PC-3 (cell line): ENCODE measurements at regions not wholly inside any gene's neighbourhood (a gene's known extent, or its start where the extent isn't known, plus 50 kb on each side); places are given as distances from the start of the nearest gene placed in this dataset.

Source experiments
- ATAC-seq: fragments of 200-7000 bp; cut with Tn5 transposase; 2 replicates; pipeline ENCODE4 v1.9.1; 2020; ENCODE audit warnings: mild to moderate bottlenecking, moderate library complexity
- BruUV-seq: library from RNA; stranded (reverse); fragments of 400-500 nt; replicated peaks from 2 replicates; lab custom pipeline; 2021; lab: Mats Ljungman, UMichigan
- CTCF ChIA-PET: fragments of 300-600 bp; sonication (Branson Sonifier 250); formaldehyde crosslinking; loops from one replicate; lab custom pipeline; 2022; ENCODE audit warnings: antibody characterized with exemption; lab: Charles Lee
- POLR2A ChIA-PET: fragments of 300-600 bp; sonication (Branson Sonifier 250); formaldehyde crosslinking; loops from one replicate; lab custom pipeline; 2022; ENCODE audit warnings: antibody characterized with exemption; ENCODE audit not compliant: unreplicated experiment; lab: Charles Lee
- DNase-seq: peaks from one replicate; pipeline ENCODE4 v3.0.0-alpha.2; 2015
- H2AFZ ChIP-seq: fragments of 300-600 bp; sonication (generic); 2 replicates; pipeline ENCODE4 v1.6.0; 2016; ENCODE audit warnings: antibody characterized with exemption, low read length
- H3F3A ChIP-seq: fragments of 300-600 bp; sonication (generic); one replicate; pipeline ENCODE4 v1.6.0; 2017; ENCODE audit warnings: antibody characterized with exemption, low read length, control low read depth, mild to moderate bottlenecking; ENCODE audit not compliant: unreplicated experiment
- H3K27ac ChIP-seq: fragments of 300-600 bp; sonication (generic); 2 replicates; pipeline ENCODE4 v1.5.1; 2016; ENCODE audit warnings: mild to moderate bottlenecking, low read length
- H3K27me3 ChIP-seq: fragments of 300-600 bp; sonication (generic); 2 replicates; pipeline ENCODE4 v1.6.1; 2016; ENCODE audit warnings: low read length, mixed read lengths
- H3K36me3 ChIP-seq: fragments of 300-600 bp; sonication (generic); 2 replicates; pipeline ENCODE4 v1.6.1; 2016; ENCODE audit warnings: low read depth, mixed run types, low read length, mixed read lengths
- H3K4me1 ChIP-seq: fragments of 300-600 bp; sonication (generic); 2 replicates; pipeline ENCODE4 v1.5.1; 2016; ENCODE audit warnings: low read length; ENCODE audit not compliant: insufficient read depth
- H3K4me2 ChIP-seq: fragments of 300-600 bp; sonication (generic); 2 replicates; pipeline ENCODE4 v1.6.0; 2016; ENCODE audit warnings: low read length
- H3K4me3 ChIP-seq: fragments of 300-600 bp; sonication (generic); 2 replicates; pipeline ENCODE4 v1.5.1; 2016; ENCODE audit warnings: mild to moderate bottlenecking, low read length, mixed read lengths
- H3K79me2 ChIP-seq: fragments of 300-600 bp; sonication (generic); 2 replicates; pipeline ENCODE4 v1.6.1; 2017; ENCODE audit warnings: low read length, mixed read lengths
- H3K9ac ChIP-seq: fragments of 300-600 bp; sonication (generic); 2 replicates; pipeline ENCODE4 v1.6.0; 2016; ENCODE audit warnings: mild to moderate bottlenecking, low read length
- H3K9me2 ChIP-seq: fragments of 300-600 bp; sonication (generic); replicated peaks from 2 replicates; pipeline ENCODE4 v1.6.1; 2016; ENCODE audit warnings: mixed run types, low read length, mixed read lengths
- H3K9me3 ChIP-seq: fragments of 300-600 bp; sonication (generic); 2 replicates; pipeline ENCODE4 v1.6.1; 2016; ENCODE audit warnings: low read length, mixed read lengths
- H4K20me1 ChIP-seq: fragments of 300-600 bp; sonication (generic); 2 replicates; pipeline ENCODE4 v1.6.1; 2016; ENCODE audit warnings: low read length, mixed read lengths
- CTCF ChIP-seq: fragments of 300-600 bp; sonication (generic); conservative IDR thresholded peaks from 2 replicates; pipeline ENCODE4 v1.5.1; 2017; ENCODE audit warnings: antibody characterized with exemption, low read depth, mild to moderate bottlenecking, low read length
- EZH2 ChIP-seq: fragments of 300-600 bp; sonication (generic); IDR thresholded peaks from one replicate; pipeline ENCODE4 v1.6.1; 2017; ENCODE audit warnings: antibody characterized with exemption, mild to moderate bottlenecking, low read length; ENCODE audit not compliant: unreplicated experiment
- EZH2phosphoT487 ChIP-seq: fragments of 300-600 bp; sonication (generic); IDR thresholded peaks from 2 replicates; pipeline ENCODE4 v1.6.1; 2018; ENCODE audit warnings: mild to moderate bottlenecking, antibody characterized with exemption, low read length, borderline replicate concordance
- intact Hi-C: fragments of 100-400 bp; cut with micrococcal nuclease; formaldehyde crosslinking; loops from 2 replicates; pipeline ENCODE4 v1.9.0; 2023

- Histone ChIP-seq H2AFZ (no peak overlapping the region), H3K27me3 (no peaks in the 10 kb centered on the region), H3K36me3 (no peaks in the 10 kb centered on the region), H3K79me2 (no peaks in the 10 kb centered on the region), H3K27ac (no peak overlapping the region), H3K9ac (no peak overlapping the region), H3K4me3 (no peak overlapping the region), H4K20me1 (no peaks in the 10 kb centered on the region), H3K4me1 (peaks cover 10% of the 10 kb centered on the region; the same call in 1 of the 2 replicates), H3K4me2 (no peak overlapping the region), H3F3A (no peaks in the 10 kb centered on the region), H3K9me2 (no peaks in the 10 kb centered on the region), H3K9me3 (no peaks in the 10 kb centered on the region)
- DNase-seq, result no peak
- no peak for ATAC-seq
- intact Hi-C loops, result no loop called here
- ChIA-PET POLR2A (no interaction called here), CTCF (no interaction called here)
- TF ChIP-seq EZH2, result no peak
- no peak for TF ChIP-seq CTCF
- TF ChIP-seq EZH2phosphoT487, result no peak
- no TSS peak for BruUV-seq
Observed at GRCh38 chr7:85475071-85475470, 288.2 kb upstream of the SEMA3D start.

GRCh38 chr7:85474234-85474633 lies 287.4 kb upstream of the SEMA3D start:
- no peak for TF ChIP-seq EZH2phosphoT487
- no peak for TF ChIP-seq CTCF
- TF ChIP-seq EZH2, result no peak
- Histone ChIP-seq H3K4me2 (peak overlapping the region; percentile 37; the same call in 1 of the 2 replicates), H3K9ac (no peak overlapping the region), H3K4me3 (no peak overlapping the region), H2AFZ (no peak overlapping the region), H3K27ac (no peak overlapping the region), H3K9me2 (no peaks in the 10 kb centered on the region), H4K20me1 (no peaks in the 10 kb centered on the region), H3K9me3 (no peaks in the 10 kb centered on the region), H3K36me3 (no peaks in the 10 kb centered on the region), H3K27me3 (no peaks in the 10 kb centered on the region), H3K79me2 (no peaks in the 10 kb centered on the region), H3K4me1 (peaks cover 10% of the 10 kb centered on the region; the same call in 1 of the 2 replicates), H3F3A (no peaks in the 10 kb centered on the region)
- CTCF ChIA-PET, result no interaction called here
- POLR2A ChIA-PET, result no interaction called here
- BruUV-seq, result no TSS peak
- intact Hi-C loops, result no loop called here
- DNase-seq, result peak; percentile 64
- ATAC-seq, result peak; percentile 70

- H3K4me3 ChIP-seq, result no peak overlapping the region
- H3F3A ChIP-seq, result no peaks in the 10 kb centered on the region
- H3K79me2 ChIP-seq, result no peaks in the 10 kb centered on the region
- BruUV-seq, result no TSS peak
- no peaks in the 10 kb centered on the region for H3K36me3 ChIP-seq
- intact Hi-C loops, result loop anchor here (2.0 kb wide), 1 partner anchor 83 kb away; no protein-coding TSS in a partner anchor
- no peaks in the 10 kb centered on the region for H4K20me1 ChIP-seq
- H3K9ac ChIP-seq, result no peak overlapping the region
- H3K4me1 ChIP-seq, result peaks cover 10% of the 10 kb centered on the region; the same call in 1 of the 2 replicates
- no peaks in the 10 kb centered on the region for H3K9me2 ChIP-seq
- no peak for ATAC-seq
- no peak overlapping the region for H3K27ac ChIP-seq
- no peak for DNase-seq
- ChIA-PET POLR2A (no interaction called here), CTCF (no interaction called here)
- no peaks in the 10 kb centered on the region for H3K27me3 ChIP-seq
- TF ChIP-seq EZH2phosphoT487 (no peak), CTCF (no peak), EZH2 (no peak)
- no peaks in the 10 kb centered on the region for H3K9me3 ChIP-seq
- no peak overlapping the region for H2AFZ ChIP-seq
- no peak overlapping the region for H3K4me2 ChIP-seq
Observed at GRCh38 chr7:85471740-85472139, 284.9 kb upstream of the SEMA3D start.
